ENCODE measurements at regions not wholly inside any gene's neighbourhood (a gene's known extent, or its start where the extent isn't known, plus 50 kb on each side); places are given as distances from the start of the nearest gene placed in this dataset.
"Not testable (repeated sequence)": the region's sequence is repeated elsewhere in the genome, so short reads cannot be mapped to it uniquely, and the experiment has no call there.

- no peak for DNase-seq (ENCODE audit: low spot score)
Observed at GRCh38 chr2:53610260-53610659, 157.3 kb upstream of the CHAC2 start.

GRCh38 chr2:53609551-53609950, 158.1 kb upstream of the CHAC2 start:
- DNase-seq (ENCODE audit: low spot score) = no peak

GRCh38 chr2:53608293-53608692, 159.3 kb upstream of the CHAC2 start:
- no peak for DNase-seq (ENCODE audit: low spot score)

GRCh38 chr2:53600815-53601214, 166.8 kb upstream of the CHAC2 start:
- no peak for DNase-seq (ENCODE audit: low spot score)

- not testable (repeated sequence) for DNase-seq (ENCODE audit: low spot score)
Observed at GRCh38 chr2:53586733-53587612, 180.6 kb upstream of the CHAC2 start.

- no peak for DNase-seq (ENCODE audit: low spot score)
Observed at GRCh38 chr2:53584986-53585385, 182.6 kb upstream of the CHAC2 start.

GRCh38 chr2:53583583-53583982, 184.0 kb upstream of the CHAC2 start:
- no peak for DNase-seq (ENCODE audit: low spot score)

- DNase-seq (ENCODE audit: low spot score) = no peak
Observed at GRCh38 chr2:53582556-53582955, 185.0 kb upstream of the CHAC2 start.

GRCh38 chr2:53576166-53576565, 191.4 kb upstream of the CHAC2 start:
- no peak for DNase-seq (ENCODE audit: low spot score)

GRCh38 chr2:53575721-53576124, 191.9 kb upstream of the CHAC2 start:
- DNase-seq (ENCODE audit: low spot score) = peak; percentile 8

GRCh38 chr2:53572696-53573095, 194.9 kb upstream of the CHAC2 start:
- no peak for DNase-seq (ENCODE audit: low spot score)

GRCh38 chr2:53569957-53570727, 197.5 kb upstream of the CHAC2 start:
- DNase-seq (ENCODE audit: low spot score) = no peak

GRCh38 chr2:53568469-53568868, 199.1 kb upstream of the CHAC2 start:
- DNase-seq (ENCODE audit: low spot score) = no peak

- DNase-seq (ENCODE audit: low spot score) = no peak
Observed at GRCh38 chr2:53567073-53567472, 200.5 kb upstream of the CHAC2 start.

- no peak for DNase-seq (ENCODE audit: low spot score)
Observed at GRCh38 chr2:53562407-53562806, 205.2 kb upstream of the CHAC2 start.

GRCh38 chr2:53561155-53561554, 206.4 kb upstream of the CHAC2 start:
- no peak for DNase-seq (ENCODE audit: low spot score)

GRCh38 chr2:53559302-53559966, 208.2 kb upstream of the CHAC2 start:
- no peak for DNase-seq (ENCODE audit: low spot score)

GRCh38 chr2:53558867-53559266, 208.7 kb upstream of the CHAC2 start:
- no peak for DNase-seq (ENCODE audit: low spot score)

- no peak for DNase-seq (ENCODE audit: low spot score)
Observed at GRCh38 chr2:53549497-53549896, 218.1 kb upstream of the CHAC2 start.

- no peak for DNase-seq (ENCODE audit: low spot score)
Observed at GRCh38 chr2:53545604-53546003, 222.0 kb upstream of the CHAC2 start.

- no peak for DNase-seq (ENCODE audit: low spot score)
Observed at GRCh38 chr2:53544871-53545558, 222.6 kb upstream of the CHAC2 start.

- no peak for DNase-seq (ENCODE audit: low spot score)
Observed at GRCh38 chr2:53543083-53543482, 224.5 kb upstream of the CHAC2 start.
